CD14-positive monocyte (primary cell): ENCODE measurements at regions not wholly inside any gene's neighbourhood (a gene's known extent, or its start where the extent isn't known, plus 50 kb on each side); places are given as distances from the start of the nearest gene placed in this dataset.

ENCODE experiments used
- DNase-seq, 3 donors: peaks; one replicate each; pipeline ENCODE4 v3.0.0-alpha.2; 2011 to 2022
- H2AFZ ChIP-seq: 2 replicates; pipeline ENCODE4 v1.6.0; 2012; ENCODE audit warnings: mild to moderate bottlenecking, low read depth, low read length, inconsistent platforms; ENCODE audit not compliant: insufficient read depth, poor library complexity, severe bottlenecking
- H3K27ac ChIP-seq, 2 donors: 1 replicate in 1 of 2; 2 replicates in 1 of 2; pipeline ENCODE4 v1.5.1; 2012 to 2013; ENCODE audit warnings: low read length in 2 of 2, control low read depth in 1 of 2, inconsistent platforms in 1 of 2, low read depth in 1 of 2, mild to moderate bottlenecking in 1 of 2
- H3K27me3 ChIP-seq, 2 donors: one replicate each; pipeline versions ENCODE4 v1.6.0 to v1.6.1; 2011 to 2013; ENCODE audit warnings: low read length in 2 of 2; ENCODE audit not compliant: control insufficient read depth in 2 of 2, insufficient read depth in 2 of 2
- H3K36me3 ChIP-seq, 2 donors: replicated peaks in 1 of 2; 1 replicate in 1 of 2; 2 replicates in 1 of 2; pipeline versions ENCODE4 v1.5.1 to v1.6.1; 2012 to 2013; ENCODE audit warnings: low read length in 2 of 2, control low read depth in 1 of 2, inconsistent platforms in 1 of 2, mild to moderate bottlenecking in 1 of 2; ENCODE audit not compliant: insufficient read depth in 2 of 2, control insufficient read depth in 1 of 2
- H3K4me1 ChIP-seq, 2 donors: 1 replicate in 1 of 2; 2 replicates in 1 of 2; pipeline versions ENCODE4 v1.5.1 to v1.6.1; 2012 to 2013; ENCODE audit warnings: low read length in 2 of 2, control low read depth in 1 of 2, inconsistent platforms in 1 of 2, mild to moderate bottlenecking in 1 of 2, moderate library complexity in 1 of 2; ENCODE audit not compliant: insufficient read depth in 2 of 2, control insufficient read depth in 1 of 2
- H3K4me2 ChIP-seq: replicated peaks from 2 replicates; pipeline ENCODE3; 2012; ENCODE audit warnings: low read length, moderate library complexity, mild to moderate bottlenecking; ENCODE audit not compliant: poor library complexity, severe bottlenecking; ENCODE audit errors: extremely low read depth
- H3K4me3 ChIP-seq, 3 experiments: fragments of 200-600 bp in 1 of 3; sonication (generic) in 1 of 3; replicated peaks in 1 of 3; 1 replicate in 2 of 3; 2 replicates in 1 of 3; pipeline ENCODE4 v1.5.1; 2011 to 2013; ENCODE audit warnings: low read length in 3 of 3, mild to moderate bottlenecking in 3 of 3, control low read depth in 2 of 3, low read depth in 2 of 3, inconsistent platforms in 1 of 3, moderate library complexity in 1 of 3
- H3K79me2 ChIP-seq: 2 replicates; pipeline ENCODE4 v1.6.0; 2012; ENCODE audit warnings: mild to moderate bottlenecking, control low read depth, inconsistent platforms, low read length, moderate library complexity; ENCODE audit not compliant: insufficient read depth
- H3K9ac ChIP-seq: 2 replicates; pipeline ENCODE4 v1.6.0; 2017; ENCODE audit warnings: low read length, mild to moderate bottlenecking; ENCODE audit not compliant: insufficient read depth, poor library complexity, severe bottlenecking
- H3K9me3 ChIP-seq, 2 donors: replicated peaks in 1 of 2; 1 replicate in 1 of 2; 2 replicates in 1 of 2; pipeline versions ENCODE4 v1.5.1 to v1.6.1; 2012 to 2013; ENCODE audit warnings: low read length in 2 of 2, control low read depth in 1 of 2; ENCODE audit not compliant: control insufficient read depth in 1 of 2, insufficient read depth in 1 of 2
- H4K20me1 ChIP-seq: 2 replicates; pipeline ENCODE4 v1.6.0; 2012; ENCODE audit warnings: mild to moderate bottlenecking, low read length, control low read depth, moderate library complexity; ENCODE audit not compliant: insufficient read depth
- H3K27ac Mint-ChIP-seq, 7 donors: one replicate each; pipeline ENCODE4 v1.8.0; 2020; ENCODE audit warnings: mild to moderate bottlenecking in 7 of 7, mixed read lengths in 7 of 7, moderate library complexity in 6 of 7, inconsistent platforms in 2 of 7
- H3K27me3 Mint-ChIP-seq, 3 donors: one replicate each; pipeline ENCODE4 v1.8.0; 2021 to 2022; ENCODE audit warnings: low read depth in 3 of 3, mild to moderate bottlenecking in 3 of 3, mixed read lengths in 3 of 3, moderate library complexity in 3 of 3, inconsistent platforms in 1 of 3
- H3K36me3 Mint-ChIP-seq, 2 donors: one replicate each; pipeline ENCODE4 v1.8.0; 2020; ENCODE audit warnings: mixed read lengths in 2 of 2, inconsistent platforms in 1 of 2, mild to moderate bottlenecking in 1 of 2
- H3K4me1 Mint-ChIP-seq: one replicate; pipeline ENCODE4 v1.8.0; 2020; ENCODE audit warnings: mild to moderate bottlenecking, mixed read lengths
- H3K4me3 Mint-ChIP-seq, 2 donors: one replicate each; pipeline ENCODE4 v1.8.0; 2020; ENCODE audit warnings: mild to moderate bottlenecking in 2 of 2, mixed read lengths in 2 of 2, moderate library complexity in 1 of 2
- H3K9me3 Mint-ChIP-seq, 7 donors: one replicate each; pipeline ENCODE4 v1.8.0; 2020 to 2022; ENCODE audit warnings: mixed read lengths in 7 of 7, mild to moderate bottlenecking in 6 of 7, moderate library complexity in 6 of 7, inconsistent platforms in 2 of 7
- CTCF ChIP-seq: fragments of 200-600 bp; IDR thresholded peaks from one replicate; pipeline ENCODE4 v1.8.0; 2022; ENCODE audit warnings: antibody characterized with exemption, mild to moderate bottlenecking
- WGBS: methylation state at CpG from one replicate; pipeline ENCODE4 v1.1.5; 2013; ENCODE audit warnings: missing lambda C conversion rate; ENCODE audit not compliant: insufficient coverage; 5-methylcytosine and 5-hydroxymethylcytosine counted together
- intact Hi-C, 2 donors: fragments of 100-400 bp; cut with micrococcal nuclease; formaldehyde crosslinking; loops; one replicate each; pipeline versions ENCODE4 v1.15.0 to v1.15.1; 2023

GRCh38 chrX:102042372-102043325 lies 82.8 kb upstream of the TCEAL2 start:
- H3K9me3 ChIP-seq = peaks cover 0 to 3% of the 10 kb centered on the region in 2 donors
- no peak overlapping the region for H2AFZ ChIP-seq
- no peaks in the 10 kb centered on the region for H3K27me3 ChIP-seq
- no peaks in the 10 kb centered on the region for H3K79me2 ChIP-seq
- H3K4me1 Mint-ChIP-seq = no peaks in the 10 kb centered on the region
- peaks cover 0 to 1% (median 0%) of the 10 kb centered on the region in 3 donors for H3K27me3 Mint-ChIP-seq
- no CpG with 5 or more reads among the region's 7 CpGs for WGBS
- no peaks in the 10 kb centered on the region for H3K4me1 ChIP-seq
- no peaks in the 10 kb centered on the region for H3K36me3 ChIP-seq
- no peaks in the 10 kb centered on the region for H3K36me3 Mint-ChIP-seq
- no peak overlapping the region for H3K4me3 Mint-ChIP-seq
- no peak for TF ChIP-seq CTCF
- H3K4me3 ChIP-seq = no peak overlapping the region
- no peak overlapping the region for H3K4me2 ChIP-seq
- H3K9ac ChIP-seq = no peak overlapping the region
- no peak overlapping the region for H3K27ac ChIP-seq
- no peak for DNase-seq
- no peak overlapping the region for H3K27ac Mint-ChIP-seq
- intact Hi-C loops = no loop called here
- H4K20me1 ChIP-seq = no peaks in the 10 kb centered on the region
- H3K9me3 Mint-ChIP-seq = peaks cover 0 to 9% (median 7%) of the 10 kb centered on the region in 7 donors

GRCh38 chrX:102029026-102029425 lies 96.5 kb upstream of the TCEAL2 start:
- TF ChIP-seq CTCF = no peak
- intact Hi-C loops = no loop called here
- Mint-ChIP-seq H3K9me3 (peaks cover 8 to 39% (median 21%) of the 10 kb centered on the region in 7 donors), H3K27me3 (peaks cover 0 to 4% (median 2%) of the 10 kb centered on the region in 3 donors), H3K4me3 (no peak overlapping the region), H3K36me3 (no peaks in the 10 kb centered on the region), H3K4me1 (no peaks in the 10 kb centered on the region), H3K27ac (no peak overlapping the region)
- Histone ChIP-seq H3K4me2 (no peak overlapping the region), H3K9me3 (peaks cover 26 to 27% of the 10 kb centered on the region in 2 donors), H3K27ac (no peak overlapping the region), H2AFZ (no peak overlapping the region), H3K9ac (no peak overlapping the region), H4K20me1 (no peaks in the 10 kb centered on the region), H3K79me2 (no peaks in the 10 kb centered on the region), H3K4me1 (no peaks in the 10 kb centered on the region), H3K27me3 (no peaks in the 10 kb centered on the region), H3K4me3 (no peak overlapping the region), H3K36me3 (no peaks in the 10 kb centered on the region)
- WGBS = 100% methylated on average over 1 of the region's 2 CpGs
- no peak for DNase-seq
